ENCODE measurements at regions not wholly inside any gene's neighbourhood (a gene's known extent, or its start where the extent isn't known, plus 50 kb on each side); places are given as distances from the start of the nearest gene placed in this dataset.
"Not testable (repeated sequence)": the region's sequence is repeated elsewhere in the genome, so short reads cannot be mapped to it uniquely, and the experiment has no call there.

GRCh38 chr6:27825848-27826611, 86.2 kb downstream of the OR2B2 start:
- H3K27me3 ChIP-seq (ENCODE audit: control insufficient read depth in 1 of 2, insufficient read depth in 2 of 2, low read length in 2 of 2); H3K4me2 ChIP-seq (ENCODE audit: low read depth, low read length); H3K9ac ChIP-seq (ENCODE audit: insufficient read depth, low read depth, low read length); H2AFZ ChIP-seq (ENCODE audit: low read length); H3K4me3 ChIP-seq (replicated peaks in 1 of 3; ENCODE audit: insufficient read depth in 1 of 3, low read depth in 2 of 3, low read length in 3 of 3); CTCF ChIA-PET (ENCODE audit: low intra/inter-chr PET ratio, low total read pairs); H3K79me2 ChIP-seq (ENCODE audit: insufficient read depth, low read length); ATAC-seq; H3K27ac ChIP-seq (ENCODE audit: extremely low read length, insufficient read depth, low read length); DNase-seq (ENCODE audit: low spot score); H3K36me3 ChIP-seq (replicated peaks in 1 of 2; ENCODE audit: control insufficient read depth in 1 of 2, insufficient read depth in 2 of 2, low read length in 2 of 2); H4K20me1 ChIP-seq (ENCODE audit: insufficient read depth, low read length); intact Hi-C loops (cut with micrococcal nuclease; ENCODE audit: unreplicated experiment); in situ Hi-C loops (cut with HindIII; ENCODE audit: extremely low pct_ligation_motif_present, low pct_unique_long_range_greater_than_20kb); BruUV-seq (replicated peaks); H3K9me3 ChIP-seq (ENCODE audit: low read length); FAIRE-seq; TF ChIP-seq FOXP1 (IDR thresholded peaks at IDR 0.05): not testable (repeated sequence)
- peak; percentile 33; the same call in 1 of the 2 replicates for TF ChIP-seq FOXP1 (CRISPR knock-in tag; IDR thresholded peaks at IDR 0.05)
- TF ChIP-seq ZBTB38 (CRISPR knock-in tag; IDR thresholded peaks at IDR 0.05), result peak; percentile 82
- H3K4me1 ChIP-seq (ENCODE audit: insufficient read depth, low read length), result peaks cover 39% of the 10 kb centered on the region
- 66% methylated on average over 15 of the region's 15 CpGs for WGBS (ENCODE audit: low lambda C conversion rate)
- POLR2A ChIA-PET, result interaction anchor here (1.4 to 5.6 kb wide), 3 partner anchors 10 to 68 kb away, joined by 4 to 80 read pairs (median 53); a partner anchor contains a TSS

GRCh38 chr6:27825025-27825793, 87.0 kb downstream of the OR2B2 start:
- peak overlapping the region; percentile 66 to 88 (median 75) for H3K4me3 ChIP-seq (replicated peaks in 1 of 3; ENCODE audit: insufficient read depth in 1 of 3, low read depth in 2 of 3, low read length in 3 of 3)
- 34% methylated on average over 7 of the region's 7 CpGs for whole genome bisulfite sequencing (ENCODE audit: low lambda C conversion rate)
- peaks cover 33% of the 10 kb centered on the region for H3K4me1 ChIP-seq (ENCODE audit: insufficient read depth, low read length)
- H3K27me3 ChIP-seq (ENCODE audit: control insufficient read depth in 1 of 2, insufficient read depth in 2 of 2, low read length in 2 of 2), result no peaks in the 10 kb centered on the region; a peak in 1 of 5 replicates
- ChIA-PET CTCF (ENCODE audit: low intra/inter-chr PET ratio, low total read pairs) (no interaction called here), POLR2A (interaction anchor here (1.4 to 5.6 kb wide), 8 partner anchors 11 to 1701 kb away, joined by 3 to 81 read pairs (median 20); a partner anchor contains a TSS)
- in situ Hi-C loops (cut with HindIII; ENCODE audit: extremely low pct_ligation_motif_present, low pct_unique_long_range_greater_than_20kb), result no loop called here
- H3K79me2 ChIP-seq (ENCODE audit: insufficient read depth, low read length), result peaks cover 6% of the 10 kb centered on the region
- H3K36me3 ChIP-seq (replicated peaks in 1 of 2; ENCODE audit: control insufficient read depth in 1 of 2, insufficient read depth in 2 of 2, low read length in 2 of 2), result no peaks in the 10 kb centered on the region
- no peak overlapping the region for H2AFZ ChIP-seq (ENCODE audit: low read length)
- BruUV-seq (replicated peaks), result no TSS peak
- TF ChIP-seq SMARCC2 (IDR thresholded peaks at IDR 0.05) (no peak), MAFK (conservative IDR thresholded peaks at IDR 0.05 in 1 of 2, IDR thresholded peaks at IDR 0.05 in 1 of 2; ENCODE audit: low read length in 2 of 2) (peak; percentile 26 to 41; a peak in 2 of 4 replicates), CREB1 (IDR thresholded peaks at IDR 0.05) (peak; percentile 44; the same call in 1 of the 2 replicates), CREB1 (CRISPR knock-in tag; IDR thresholded peaks at IDR 0.05) (no peak), PHF20 (CRISPR knock-in tag; IDR thresholded peaks at IDR 0.05) (peak; percentile 3; the same call in 1 of the 2 replicates), LCORL (IDR thresholded peaks at IDR 0.05) (no peak), LCORL (CRISPR knock-in tag; IDR thresholded peaks at IDR 0.05) (no peak), RBFOX2 (IDR thresholded peaks at IDR 0.05; ENCODE audit: low read depth, low read length) (peak; percentile 49; the same call in 1 of the 2 replicates), ZFY (CRISPR knock-in tag; IDR thresholded peaks at IDR 0.05) (no peak; the same call in 1 of the 2 replicates), RAD51 (IDR thresholded peaks at IDR 0.05; ENCODE audit: borderline replicate concordance) (no peak)
- FAIRE-seq (no peak), DNase-seq (ENCODE audit: low spot score) (no peak), ATAC-seq (peak; percentile 11; the same call in 2 of the 3 replicates)
- intact Hi-C loops (cut with micrococcal nuclease; ENCODE audit: unreplicated experiment), result no loop called here
- peak overlapping the region; percentile 78 for H3K27ac ChIP-seq (ENCODE audit: extremely low read length, insufficient read depth, low read length)
- H3K4me2 ChIP-seq (ENCODE audit: low read depth, low read length), result peak overlapping the region; percentile 73
- H4K20me1 ChIP-seq (ENCODE audit: insufficient read depth, low read length), result no peaks in the 10 kb centered on the region
- H3K9me3 ChIP-seq (ENCODE audit: low read length), result no peaks in the 10 kb centered on the region
- H3K9ac ChIP-seq (ENCODE audit: insufficient read depth, low read depth, low read length), result peak overlapping the region; percentile 84

Measured in HepG2 (cell line).